PC-9 (cell line): ENCODE measurements at regions not wholly inside any gene's neighbourhood (a gene's known extent, or its start where the extent isn't known, plus 50 kb on each side); places are given as distances from the start of the nearest gene placed in this dataset.
A peak's percentile ranks its signal among the peaks of the same experiment; 100 is the strongest.

Source experiments
- BruUV-seq: library from RNA; stranded (reverse); fragments of 400-500 nt; replicated peaks from 2 replicates; lab custom pipeline; 2021; lab: Mats Ljungman, UMichigan
- CTCF ChIA-PET: fragments of 300-600 bp; sonication (Branson Sonifier 250); formaldehyde crosslinking; loops from one replicate; lab custom pipeline; 2022; ENCODE audit warnings: antibody characterized with exemption; lab: Charles Lee
- POLR2A ChIA-PET: fragments of 300-600 bp; sonication (Branson Sonifier 250); formaldehyde crosslinking; loops from one replicate; lab custom pipeline; 2022; ENCODE audit warnings: antibody characterized with exemption; ENCODE audit not compliant: unreplicated experiment; lab: Charles Lee
- DNase-seq, 2 experiments: peaks; one replicate each; pipeline versions ENCODE4 v3.0.0 to v3.0.0-alpha.2; 2015 to 2022; ENCODE audit warnings: mixed read lengths in 1 of 2
- H2AFZ ChIP-seq: fragments of 200-600 bp; sonication (generic); 2 replicates; pipeline ENCODE4 v1.8.1; 2017; ENCODE audit warnings: antibody characterized with exemption
- H3F3A ChIP-seq: fragments of 200-600 bp; sonication (generic); 2 replicates; pipeline ENCODE4 v1.8.1; 2017; ENCODE audit warnings: antibody characterized with exemption, mild to moderate bottlenecking, low read depth; ENCODE audit not compliant: insufficient read depth
- H3K27ac ChIP-seq: fragments of 200-600 bp; sonication (generic); 2 replicates; pipeline ENCODE4 v1.6.1; 2016; ENCODE audit warnings: mixed run types
- H3K27me3 ChIP-seq: fragments of 200-600 bp; sonication (generic); 2 replicates; pipeline ENCODE4 v1.6.1; 2016; ENCODE audit warnings: low read depth, mixed run types; ENCODE audit not compliant: insufficient read depth
- H3K36me3 ChIP-seq: fragments of 200-600 bp; sonication (generic); 2 replicates; pipeline ENCODE4 v1.6.1; 2016; ENCODE audit warnings: low read depth, mixed run types
- H3K4me1 ChIP-seq: fragments of 200-600 bp; sonication (generic); replicated peaks from 2 replicates; pipeline ENCODE4 v1.6.1; 2016; ENCODE audit warnings: mixed run types; ENCODE audit not compliant: insufficient read depth
- H3K4me2 ChIP-seq: fragments of 200-600 bp; sonication (generic); 2 replicates; pipeline ENCODE4 v1.6.1; 2017; ENCODE audit warnings: mixed run types
- H3K4me3 ChIP-seq: fragments of 200-600 bp; sonication (generic); 2 replicates; pipeline ENCODE4 v1.6.1; 2016; ENCODE audit warnings: mixed run types
- H3K79me2 ChIP-seq: fragments of 200-600 bp; sonication (generic); 2 replicates; pipeline ENCODE4 v1.6.1; 2017; ENCODE audit warnings: low read depth, mixed run types
- H3K9me2 ChIP-seq: fragments of 200-600 bp; sonication (generic); 2 replicates; pipeline ENCODE4 v1.8.1; 2017; ENCODE audit warnings: mild to moderate bottlenecking; ENCODE audit not compliant: insufficient read depth
- H3K9me3 ChIP-seq: fragments of 200-600 bp; sonication (generic); 2 replicates; pipeline ENCODE4 v1.8.1; 2016; ENCODE audit warnings: low read depth; ENCODE audit not compliant: insufficient read depth
- H4K20me1 ChIP-seq: fragments of 200-600 bp; sonication (generic); 2 replicates; pipeline ENCODE4 v1.8.1; 2017; ENCODE audit not compliant: insufficient read depth
- CTCF ChIP-seq: fragments of 200-600 bp; sonication (generic); conservative IDR thresholded peaks from 2 replicates; pipeline ENCODE4 v1.6.1; 2017; ENCODE audit warnings: mixed run types, antibody characterized with exemption, mild to moderate bottlenecking, moderate library complexity
- EZH2 ChIP-seq: fragments of 200-600 bp; sonication (generic); IDR thresholded peaks from 2 replicates; pipeline ENCODE4 v1.8.0; 2017; ENCODE audit warnings: antibody characterized with exemption, low read depth
- intact Hi-C: fragments of 100-400 bp; cut with micrococcal nuclease; formaldehyde crosslinking; loops from one replicate; pipeline ENCODE4 v1.10.0; 2022; ENCODE audit not compliant: unreplicated experiment

- Histone ChIP-seq H4K20me1 (no peaks in the 10 kb centered on the region), H3K9me2 (no peaks in the 10 kb centered on the region), H3K36me3 (no peaks in the 10 kb centered on the region), H2AFZ (peak overlapping the region; percentile 5; the same call in 1 of the 2 replicates), H3K9me3 (peaks cover 16% of the 10 kb centered on the region), H3K4me3 (no peak overlapping the region), H3K27me3 (no peaks in the 10 kb centered on the region), H3K27ac (no peak overlapping the region), H3K79me2 (no peaks in the 10 kb centered on the region), H3F3A (no peaks in the 10 kb centered on the region), H3K4me1 (no peaks in the 10 kb centered on the region), H3K4me2 (no peak overlapping the region)
- no TSS peak for BruUV-seq
- intact Hi-C loops: no loop called here
- DNase-seq: no peak
- POLR2A ChIA-PET: interaction anchor here (0.6 kb wide), 1 partner anchor 712 kb away, joined by 3 read pairs; no protein-coding TSS in a partner anchor
- CTCF ChIA-PET: no interaction called here
- TF ChIP-seq EZH2: no peak
- no peak for TF ChIP-seq CTCF
Observed at GRCh38 chr2:184410160-184410559, 188.2 kb upstream of the ZNF804A start.

- H3K36me3 ChIP-seq: no peaks in the 10 kb centered on the region
- H3K27ac ChIP-seq: no peak overlapping the region
- H3K9me2 ChIP-seq: no peaks in the 10 kb centered on the region
- no peaks in the 10 kb centered on the region for H4K20me1 ChIP-seq
- no TSS peak for BruUV-seq
- no peaks in the 10 kb centered on the region for H3K79me2 ChIP-seq
- no peak overlapping the region for H3K4me3 ChIP-seq
- no peak overlapping the region for H2AFZ ChIP-seq
- H3F3A ChIP-seq: no peaks in the 10 kb centered on the region
- H3K4me2 ChIP-seq: no peak overlapping the region
- ChIA-PET POLR2A (no interaction called here), CTCF (no interaction called here)
- TF ChIP-seq CTCF (no peak), EZH2 (no peak)
- intact Hi-C loops: no loop called here
- H3K9me3 ChIP-seq: peaks cover 5% of the 10 kb centered on the region; the same call in 1 of the 2 replicates
- no peaks in the 10 kb centered on the region for H3K27me3 ChIP-seq
- DNase-seq: no peak
- H3K4me1 ChIP-seq: no peaks in the 10 kb centered on the region
Observed at GRCh38 chr2:184413221-184413620, 185.1 kb upstream of the ZNF804A start.

- Histone ChIP-seq H3F3A (no peaks in the 10 kb centered on the region), H4K20me1 (no peaks in the 10 kb centered on the region), H3K9me2 (no peaks in the 10 kb centered on the region), H3K4me3 (no peak overlapping the region), H3K9me3 (0 out of 2 replicates have a peak, but pooled peaks cover 5% of the 10 kb centered on the region), H3K79me2 (no peaks in the 10 kb centered on the region), H2AFZ (no peak overlapping the region), H3K36me3 (no peaks in the 10 kb centered on the region), H3K4me2 (no peak overlapping the region), H3K27ac (no peak overlapping the region), H3K4me1 (no peaks in the 10 kb centered on the region), H3K27me3 (no peaks in the 10 kb centered on the region)
- intact Hi-C loops: no loop called here
- no peak for TF ChIP-seq EZH2
- no peak for TF ChIP-seq CTCF
- ChIA-PET CTCF (no interaction called here), POLR2A (no interaction called here)
- DNase-seq: no peak
- no TSS peak for BruUV-seq
Observed at GRCh38 chr2:184413671-184414229, 184.6 kb upstream of the ZNF804A start.
